WTC11 (cell line): ENCODE measurements at regions not wholly inside any gene's neighbourhood (a gene's known extent, or its start where the extent isn't known, plus 50 kb on each side); places are given as distances from the start of the nearest gene placed in this dataset.

Experiments used
- ATAC-seq: fragments of 200-7000 bp; cut with Tn5 transposase; 2 replicates; pipeline ENCODE4 v1.10.0; 2021; ENCODE audit warnings: mild to moderate bottlenecking, moderate library complexity
- CTCF ChIA-PET: fragments of 300-600 bp; sonication (Branson Sonifier 250); formaldehyde crosslinking; loops from one replicate; lab custom pipeline; 2021; ENCODE audit warnings: antibody characterized with exemption; lab: Charles Lee
- POLR2A ChIA-PET: fragments of 350-600 bp; sonication (Branson Sonifier 250); formaldehyde crosslinking; loops from one replicate; lab custom pipeline; 2021; ENCODE audit warnings: antibody characterized with exemption; lab: Charles Lee
- DNase-seq: peaks from one replicate; pipeline ENCODE4 v3.0.0; 2021; ENCODE audit warnings: low spot score
- H3K27ac Mint-ChIP-seq: 2 replicates; pipeline ENCODE4 v1.8.0; 2021; ENCODE audit warnings: mixed read lengths
- H3K27me3 Mint-ChIP-seq: 2 replicates; pipeline ENCODE4 v1.8.0; 2021; ENCODE audit warnings: low read depth, mild to moderate bottlenecking, moderate library complexity, mixed read lengths
- H3K36me3 Mint-ChIP-seq: 2 replicates; pipeline ENCODE4 v1.8.0; 2021; ENCODE audit warnings: mixed read lengths
- H3K4me1 Mint-ChIP-seq: 2 replicates; pipeline ENCODE4 v1.8.0; 2022; ENCODE audit warnings: mixed read lengths
- H3K4me3 Mint-ChIP-seq: 2 replicates; pipeline ENCODE4 v1.8.0; 2021; ENCODE audit warnings: mild to moderate bottlenecking, moderate library complexity, mixed read lengths
- H3K9me3 Mint-ChIP-seq: 2 replicates; pipeline ENCODE4 v1.8.0; 2021; ENCODE audit warnings: mixed read lengths
- ATF2 ChIP-seq: sonication (generic); formaldehyde crosslinking; IDR thresholded peaks from 2 replicates; pipeline ENCODE4 v1.8.1; 2022; ENCODE audit warnings: low read depth, missing genetic modification reagents, borderline replicate concordance
- CTCF ChIP-seq: fragments of 200-600 bp; IDR thresholded peaks from 2 replicates; pipeline ENCODE4 v1.8.0; 2022; ENCODE audit warnings: antibody characterized with exemption
- FOXJ3 ChIP-seq: sonication (generic); formaldehyde crosslinking; IDR thresholded peaks from 2 replicates; pipeline ENCODE4 v1.9.0; 2021; ENCODE audit warnings: missing genetic modification reagents, mild to moderate bottlenecking, borderline replicate concordance
- FOXK1 ChIP-seq: sonication (generic); formaldehyde crosslinking; IDR thresholded peaks from 2 replicates; pipeline ENCODE4 v1.8.0; 2022; ENCODE audit warnings: mild to moderate bottlenecking, moderate library complexity, missing genetic modification reagents
- GRHL2 ChIP-seq: fragments of 250-450 bp; sonication (Bioruptor Pico); IDR thresholded peaks from 2 replicates; pipeline ENCODE4 v1.8.0; 2022; ENCODE audit warnings: mild to moderate bottlenecking, moderate library complexity; ENCODE audit not compliant: insufficient replicate concordance, severe bottlenecking
- MLX ChIP-seq: sonication (generic); formaldehyde crosslinking; IDR thresholded peaks from 2 replicates; pipeline ENCODE4 v1.8.1; 2023; ENCODE audit warnings: mild to moderate bottlenecking, missing genetic modification reagents, moderate library complexity
- MXD4 ChIP-seq: fragments of 250-450 bp; sonication (Bioruptor Pico); IDR thresholded peaks from 2 replicates; pipeline ENCODE4 v1.8.0; 2021; ENCODE audit warnings: mild to moderate bottlenecking, moderate library complexity, borderline replicate concordance
- NR1H2 ChIP-seq: sonication (generic); formaldehyde crosslinking; IDR thresholded peaks from 2 replicates; pipeline ENCODE4 v1.9.0; 2021; ENCODE audit warnings: mild to moderate bottlenecking, moderate library complexity, missing genetic modification reagents
- OVOL2 ChIP-seq: fragments of 250-450 bp; sonication (Bioruptor Pico); IDR thresholded peaks from 2 replicates; pipeline ENCODE4 v1.9.0; 2021; ENCODE audit warnings: mild to moderate bottlenecking, borderline replicate concordance
- PRRX2 ChIP-seq: fragments of 250-450 bp; sonication (Bioruptor Pico); IDR thresholded peaks from 2 replicates; pipeline ENCODE4 v1.8.0; 2021; ENCODE audit warnings: mild to moderate bottlenecking
- RELA ChIP-seq: sonication (generic); formaldehyde crosslinking; IDR thresholded peaks from 2 replicates; pipeline ENCODE4 v1.8.1; 2022; ENCODE audit warnings: missing genetic modification reagents, mild to moderate bottlenecking, borderline replicate concordance
- SP1 ChIP-seq: sonication (generic); formaldehyde crosslinking; conservative IDR thresholded peaks from 2 replicates; pipeline ENCODE4 v1.8.1; 2022; ENCODE audit warnings: missing genetic modification reagents
- USF2 ChIP-seq: sonication (generic); formaldehyde crosslinking; IDR thresholded peaks from 2 replicates; pipeline ENCODE4 v1.8.1; 2023; ENCODE audit warnings: mild to moderate bottlenecking, missing genetic modification reagents, moderate library complexity
- ZNF416 ChIP-seq: fragments of 250-450 bp; sonication (Bioruptor Pico); IDR thresholded peaks from 2 replicates; pipeline ENCODE4 v1.9.0; 2021; ENCODE audit warnings: mild to moderate bottlenecking, inconsistent platforms
- ZNF532 ChIP-seq: fragments of 250-450 bp; sonication (Bioruptor Pico); IDR thresholded peaks from 2 replicates; pipeline ENCODE4 v1.9.0; 2021; ENCODE audit warnings: mild to moderate bottlenecking, borderline replicate concordance

- H3K9me3 Mint-ChIP-seq = no peaks in the 10 kb centered on the region
- CTCF ChIA-PET = no interaction called here
- ATAC-seq (no peak), DNase-seq (no peak)
- no peak overlapping the region for H3K27ac Mint-ChIP-seq
- POLR2A ChIA-PET = no interaction called here
- no peak for TF ChIP-seq GRHL2
- no peak for TF ChIP-seq USF2 (CRISPR knock-in tag)
- TF ChIP-seq PRRX2 = no peak
- no peak for TF ChIP-seq SP1 (CRISPR knock-in tag)
- TF ChIP-seq MLX (CRISPR knock-in tag) = no peak
- TF ChIP-seq FOXK1 (CRISPR knock-in tag) = no peak
- TF ChIP-seq CTCF = no peak
- no peak for TF ChIP-seq NR1H2 (CRISPR knock-in tag)
- no peak for TF ChIP-seq OVOL2 (CRISPR knock-in tag)
- no peak for TF ChIP-seq ZNF532 (CRISPR knock-in tag)
- no peak for TF ChIP-seq ZNF416 (CRISPR knock-in tag)
- TF ChIP-seq FOXJ3 (CRISPR knock-in tag) = no peak
- TF ChIP-seq ATF2 (CRISPR knock-in tag) = no peak
- TF ChIP-seq MXD4 = no peak
- no peak for TF ChIP-seq RELA
- peaks cover 22% of the 10 kb centered on the region for H3K4me1 Mint-ChIP-seq
- H3K27me3 Mint-ChIP-seq = no peaks in the 10 kb centered on the region
- H3K36me3 Mint-ChIP-seq = no peaks in the 10 kb centered on the region
- no peak overlapping the region for H3K4me3 Mint-ChIP-seq
Observed at GRCh38 chr13:103291226-103291625, 225.0 kb upstream of the SLC10A2 start.

GRCh38 chr13:103289681-103290080, 223.5 kb upstream of the SLC10A2 start:
- no peak overlapping the region for H3K27ac Mint-ChIP-seq
- ChIA-PET CTCF (no interaction called here), POLR2A (no interaction called here)
- no peaks in the 10 kb centered on the region for H3K36me3 Mint-ChIP-seq
- TF ChIP-seq OVOL2 (CRISPR knock-in tag) = no peak
- DNase-seq (no peak), ATAC-seq (no peak)
- H3K4me3 Mint-ChIP-seq = no peak overlapping the region
- no peaks in the 10 kb centered on the region for H3K9me3 Mint-ChIP-seq
- no peaks in the 10 kb centered on the region for H3K27me3 Mint-ChIP-seq
- H3K4me1 Mint-ChIP-seq = peaks cover 22% of the 10 kb centered on the region
